K562 (cell line): ENCODE measurements at regions not wholly inside any gene's neighbourhood (a gene's known extent, or its start where the extent isn't known, plus 50 kb on each side); places are given as distances from the start of the nearest gene placed in this dataset. TPM values are rescaled to one million over a fixed set of nuclear protein-coding genes. Genes with fewer than 3 reads are reported as not detected.

Experiments used
- ATAC-seq: fragments of 200-7000 bp; cut with Tn5 transposase; 3 replicates; pipeline ENCODE4 v1.9.1; 2020; ENCODE audit warnings: moderate library complexity
- BruUV-seq: library from RNA; stranded (reverse); fragments of 400-500 nt; replicated peaks from 2 replicates; lab custom pipeline; 2021; lab: Mats Ljungman, UMichigan
- CTCF ChIA-PET: fragments of 300-600 bp; formaldehyde crosslinking; extraction: SDS; loops from one replicate; lab custom pipeline; 2021; ENCODE audit warnings: low intra/inter-chr PET ratio; lab: Yijun Ruan, JAX
- POLR2A ChIA-PET: fragments of 300-600, 350-650 bp; sonication (Branson Sonifier 250); formaldehyde crosslinking; extraction: SDS; loops from one replicate; lab custom pipeline; 2021; ENCODE audit warnings: antibody characterized with exemption, inconsistent platforms; lab: Yijun Ruan, JAX
- DNase-seq, 4 experiments: peaks; one replicate each; pipeline versions ENCODE4 v3.0.0 to v3.0.0-alpha.2; 2011 to 2018; ENCODE audit warnings: low spot score in 3 of 4, mixed read lengths in 3 of 4; ENCODE audit errors: extremely low read depth in 1 of 4
- FAIRE-seq: peaks from 2 replicates; lab custom pipeline; 2011; peaks lifted over from hg19 to GRCh38; lab: Jason Lieb, UNC
- H2AFZ ChIP-seq: 2 replicates; pipeline ENCODE4 v1.6.0; 2011; ENCODE audit warnings: low read depth, low read length, control low read depth, inconsistent platforms
- H3K27ac ChIP-seq: fragments of 200-600 bp; 3 replicates; pipeline ENCODE4 v1.8.0; 2011; ENCODE audit warnings: low read depth, mild to moderate bottlenecking, control low read depth, inconsistent platforms, low read length, moderate library complexity, mixed read lengths; ENCODE audit errors: extremely low read depth
- H3K27me3 ChIP-seq, 2 experiments: fragments of 300-600 bp in 1 of 2; 2 replicates in 1 of 2; 3 replicates in 1 of 2; pipeline versions ENCODE4 v1.6.0 to v1.8.0; 2011; ENCODE audit warnings: inconsistent platforms in 2 of 2, low read length in 2 of 2, mild to moderate bottlenecking in 1 of 2, mixed read lengths in 1 of 2, moderate library complexity in 1 of 2; ENCODE audit not compliant: control insufficient read depth in 2 of 2, insufficient read depth in 2 of 2
- H3K36me3 ChIP-seq: fragments of 300-600 bp; 3 replicates; pipeline ENCODE4 v1.8.0; 2011; ENCODE audit warnings: mild to moderate bottlenecking, low read length, inconsistent platforms; ENCODE audit not compliant: control insufficient read depth, insufficient read depth
- H3K4me1 ChIP-seq, 2 experiments: fragments of 200-600 bp in 1 of 2; replicated peaks in 1 of 2; 2 replicates in 1 of 2; 3 replicates in 1 of 2; pipeline versions ENCODE4 v1.5.1 to v1.8.0; 2011; ENCODE audit warnings: inconsistent platforms in 2 of 2, low read length in 2 of 2, mild to moderate bottlenecking in 1 of 2, mixed read lengths in 1 of 2, moderate library complexity in 1 of 2; ENCODE audit not compliant: control insufficient read depth in 2 of 2, insufficient read depth in 2 of 2
- H3K4me2 ChIP-seq: 2 replicates; pipeline ENCODE4 v1.6.1; 2011; ENCODE audit warnings: low read length, control low read depth, inconsistent platforms, mixed read lengths; ENCODE audit not compliant: insufficient read depth
- H3K4me3 ChIP-seq: fragments of 200-600 bp; sonication (generic), shearing (Covaris generic); 2 replicates; pipeline ENCODE4 v1.5.1; 2016; ENCODE audit warnings: control low read depth, inconsistent platforms
- H3K79me2 ChIP-seq: fragments of 200-600 bp; 3 replicates; pipeline ENCODE4 v1.8.0; 2011; ENCODE audit warnings: low read length, inconsistent platforms; ENCODE audit not compliant: control insufficient read depth, insufficient read depth
- H3K9ac ChIP-seq, 2 experiments: 2 replicates each; pipeline versions ENCODE4 v1.6.0 to v1.6.1; 2011; ENCODE audit warnings: low read depth in 2 of 2, low read length in 2 of 2, control low read depth in 1 of 2, inconsistent platforms in 1 of 2, mild to moderate bottlenecking in 1 of 2, mixed read lengths in 1 of 2; ENCODE audit not compliant: insufficient read depth in 1 of 2
- H3K9me1 ChIP-seq: one replicate; pipeline ENCODE4 v1.6.0; 2011; ENCODE audit warnings: inconsistent platforms, mild to moderate bottlenecking, low read length, moderate library complexity; ENCODE audit not compliant: control insufficient read depth, insufficient read depth
- H3K9me3 ChIP-seq: replicated peaks from 2 replicates; pipeline ENCODE4 v1.5.1; 2011; ENCODE audit warnings: low read depth, low read length, inconsistent platforms; ENCODE audit not compliant: control insufficient read depth, insufficient read depth
- H4K20me1 ChIP-seq: replicated peaks from 2 replicates; pipeline ENCODE4 v1.6.1; 2011; ENCODE audit warnings: low read length, inconsistent platforms, mixed read lengths; ENCODE audit not compliant: control insufficient read depth, insufficient read depth
- ATF1 ChIP-seq, 2 experiments: fragments of 450-650 bp in 1 of 2; IDR thresholded peaks; 2 replicates each; pipeline ENCODE4 v1.6.1; 2016; ENCODE audit warnings: missing compliant biosample characterization in 1 of 2, missing genetic modification characterization in 1 of 2
- BRD4 ChIP-seq: fragments of 200-600 bp; sonication (generic); IDR thresholded peaks from 2 replicates; pipeline ENCODE4 v1.6.1; 2017; ENCODE audit warnings: inconsistent platforms
- EP400 ChIP-seq: fragments of 450-650 bp; IDR thresholded peaks from 2 replicates; pipeline ENCODE4 v1.6.1; 2017; ENCODE audit warnings: antibody characterized with exemption, mild to moderate bottlenecking, moderate library complexity
- HMBOX1 ChIP-seq: sonication (generic); IDR thresholded peaks from 2 replicates; pipeline ENCODE4 v1.6.1; 2016
- KAT7 ChIP-seq: sonication (generic); formaldehyde crosslinking; IDR thresholded peaks from 2 replicates; pipeline ENCODE4 v1.8.0; 2022; ENCODE audit warnings: missing genetic modification reagents, mild to moderate bottlenecking, borderline replicate concordance
- SMAD1 ChIP-seq: fragments of 150-350 bp; IDR thresholded peaks from 2 replicates; pipeline ENCODE4 v1.6.1; 2014; ENCODE audit warnings: low read length, low read depth; ENCODE audit not compliant: partially characterized antibody
- STAT5B ChIP-seq: fragments of 250-450 bp; sonication (Bioruptor Pico); IDR thresholded peaks from 2 replicates; pipeline ENCODE4 v1.8.0; 2021; ENCODE audit warnings: mild to moderate bottlenecking, inconsistent platforms
- WHSC1 ChIP-seq: IDR thresholded peaks from one replicate; pipeline ENCODE4 v1.6.1; 2012; ENCODE audit warnings: low read length, control low read depth, inconsistent platforms
- ZNF165 ChIP-seq: fragments of 250-450 bp; sonication (Bioruptor Pico); IDR thresholded peaks from 2 replicates; pipeline ENCODE4 v1.4.0; 2020; ENCODE audit warnings: borderline replicate concordance
- WGBS: fragments of 100-300 bp; shearing (Covaris generic); methylation state at CpG from one replicate; pipeline ENCODE4 v1.1.6; 2016; ENCODE audit warnings: low coverage, mixed read lengths; ENCODE audit not compliant: insufficient coverage; ENCODE audit errors: missing lambda C conversion rate; 5-methylcytosine and 5-hydroxymethylcytosine counted together
- in situ Hi-C: fragments of 300-500 bp; cut with MboI; formaldehyde crosslinking; loops from 4 replicates; pipeline ENCODE4 v1.15.0; 2018; ENCODE audit warnings: inconsistent platforms, mixed read lengths
- intact Hi-C: fragments of 100-400 bp; cut with micrococcal nuclease; formaldehyde crosslinking; loops from 2 replicates; pipeline ENCODE4 v1.14.2; 2022
- small RNA-seq: library from RNA; depleted of rRNA; stranded (forward); fragments of <200 nt; gene quantifications from one replicate; pipeline ENCODE3, GENCODE V24; 2014

GRCh38 chr14:38145142-38145541, 62.6 kb upstream of the SSTR1 start (continued):
- TF ChIP-seq ZNF165, result no peak
- TF ChIP-seq ATF1 (CRISPR knock-in tag; IDR thresholded peaks at IDR 0.05), result no peak
- TF ChIP-seq ATF1 (tag; IDR thresholded peaks at IDR 0.05), result no peak

GRCh38 chr14:38150075-38150474, 57.6 kb upstream of the SSTR1 start:
- ChIA-PET POLR2A (no interaction called here), CTCF (no interaction called here)
- no peak overlapping the region for H3K4me3 ChIP-seq
- ATAC-seq (no peak), DNase-seq (no peak), FAIRE-seq (no peak)
- H3K4me2 ChIP-seq, result no peak overlapping the region
- H4K20me1 ChIP-seq, result no peaks in the 10 kb centered on the region
- H3K79me2 ChIP-seq, result no peaks in the 10 kb centered on the region
- intact Hi-C loops (no loop called here), in situ Hi-C loops (no loop called here)
- no peak overlapping the region for H3K9ac ChIP-seq
- no peak overlapping the region for H2AFZ ChIP-seq
- H3K27me3 ChIP-seq, result no peaks in the 10 kb centered on the region
- H3K9me3 ChIP-seq, result no peaks in the 10 kb centered on the region
- no TSS peak for BruUV-seq
- no peak overlapping the region for H3K27ac ChIP-seq
- WGBS, result 6% methylated on average over 2 of the region's 3 CpGs
- no peak for TF ChIP-seq WHSC1
- TF ChIP-seq KAT7, result no peak
- no peak for TF ChIP-seq HMBOX1
- TF ChIP-seq SMAD1, result no peak
- TF ChIP-seq BRD4, result no peak
- no peak for TF ChIP-seq STAT5B (CRISPR knock-in tag)
- TF ChIP-seq EP400, result no peak
- H3K36me3 ChIP-seq, result no peaks in the 10 kb centered on the region
- H3K4me1 ChIP-seq, result no peaks in the 10 kb centered on the region
- H3K9me1 ChIP-seq, result no peaks in the 10 kb centered on the region

Small RNA genes lying in the stretch of these regions (small RNA-seq; reads per million reads assigned to genes)
- gene RF00406, result 3.8 reads per million, percentile 90 among the genes with 10 or more reads in this experiment
- gene RNU6-1277P, result not detected
